ENCODE measurements at regions not wholly inside any gene's neighbourhood (a gene's known extent, or its start where the extent isn't known, plus 50 kb on each side); places are given as distances from the start of the nearest gene placed in this dataset.

DNA sequence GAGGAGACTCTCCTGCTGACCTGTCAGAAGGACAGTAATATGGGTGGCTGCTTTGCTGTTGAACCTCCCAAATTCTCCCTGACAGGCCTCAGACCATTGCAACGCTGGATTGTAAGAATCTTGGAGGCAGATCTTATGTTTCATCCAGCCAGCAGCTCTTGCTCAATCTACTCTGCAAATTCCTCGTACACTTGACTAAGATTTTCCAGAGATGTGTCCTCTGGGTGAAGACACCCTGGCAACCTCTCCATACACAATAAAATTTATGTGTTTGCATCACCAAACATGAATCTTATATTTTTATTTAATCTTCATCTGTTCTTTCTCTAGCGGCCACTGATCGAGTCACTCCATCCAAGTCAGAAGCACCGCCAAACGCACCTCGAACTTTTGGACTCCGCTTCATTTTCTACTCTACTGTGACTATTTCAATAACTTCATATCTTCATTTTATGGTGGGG is 623.1 kb downstream of the ACTR3B start:
- Histone ChIP-seq H3K27ac (peak overlapping the region in 1 of 4 donors; percentile 44), H3K4me3 (no peak overlapping the region), H3K27me3 (no peaks in the 10 kb centered on the region), H3K4me1 (no peaks in the 10 kb centered on the region), H3K9me3 (no peaks in the 10 kb centered on the region), H3K36me3 (no peaks in the 10 kb centered on the region)
- TF ChIP-seq, protein P1, sequence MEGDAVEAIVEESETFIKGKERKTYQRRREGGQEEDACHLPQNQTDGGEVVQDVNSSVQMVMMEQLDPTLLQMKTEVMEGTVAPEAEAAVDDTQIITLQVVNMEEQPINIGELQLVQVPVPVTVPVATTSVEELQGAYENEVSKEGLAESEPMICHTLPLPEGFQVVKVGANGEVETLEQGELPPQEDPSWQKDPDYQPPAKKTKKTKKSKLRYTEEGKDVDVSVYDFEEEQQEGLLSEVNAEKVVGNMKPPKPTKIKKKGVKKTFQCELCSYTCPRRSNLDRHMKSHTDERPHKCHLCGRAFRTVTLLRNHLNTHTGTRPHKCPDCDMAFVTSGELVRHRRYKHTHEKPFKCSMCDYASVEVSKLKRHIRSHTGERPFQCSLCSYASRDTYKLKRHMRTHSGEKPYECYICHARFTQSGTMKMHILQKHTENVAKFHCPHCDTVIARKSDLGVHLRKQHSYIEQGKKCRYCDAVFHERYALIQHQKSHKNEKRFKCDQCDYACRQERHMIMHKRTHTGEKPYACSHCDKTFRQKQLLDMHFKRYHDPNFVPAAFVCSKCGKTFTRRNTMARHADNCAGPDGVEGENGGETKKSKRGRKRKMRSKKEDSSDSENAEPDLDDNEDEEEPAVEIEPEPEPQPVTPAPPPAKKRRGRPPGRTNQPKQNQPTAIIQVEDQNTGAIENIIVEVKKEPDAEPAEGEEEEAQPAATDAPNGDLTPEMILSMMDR (IDR thresholded peaks at IDR 0.05): no peak
- TF ChIP-seq POLR2A (IDR thresholded peaks at IDR 0.05): no peak
- DNase-seq: no peak

DNA sequence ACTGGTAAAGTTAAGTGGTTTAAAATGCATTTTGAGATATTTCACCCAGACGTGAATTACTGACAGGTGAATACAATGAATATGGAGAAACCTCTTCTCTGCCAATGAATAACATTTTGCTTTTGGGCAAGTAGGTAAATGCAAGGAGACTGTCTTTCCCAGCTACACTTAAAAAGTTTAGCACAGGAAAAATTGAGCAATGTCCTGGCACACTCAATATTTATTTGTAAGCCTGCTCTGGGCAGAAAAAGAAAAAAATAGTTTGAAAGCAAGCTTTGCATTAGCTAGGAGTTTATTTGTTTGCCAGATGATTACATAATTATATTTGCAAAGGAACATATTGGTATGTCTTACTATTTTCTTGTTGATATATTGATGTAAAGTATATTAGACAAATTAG is 624.2 kb downstream of the ACTR3B start:
- H3K9me3 ChIP-seq: no peaks in the 10 kb centered on the region
- no peaks in the 10 kb centered on the region for H3K27me3 ChIP-seq
- no peaks in the 10 kb centered on the region for H3K36me3 ChIP-seq
- H3K4me3 ChIP-seq: no peak overlapping the region
- no peaks in the 10 kb centered on the region for H3K4me1 ChIP-seq
- no peak for TF ChIP-seq POLR2A (IDR thresholded peaks at IDR 0.05)
- TF ChIP-seq, protein P1 (IDR thresholded peaks at IDR 0.05): no peak
- no peak for DNase-seq
- H3K27ac ChIP-seq: no peak overlapping the region

DNA sequence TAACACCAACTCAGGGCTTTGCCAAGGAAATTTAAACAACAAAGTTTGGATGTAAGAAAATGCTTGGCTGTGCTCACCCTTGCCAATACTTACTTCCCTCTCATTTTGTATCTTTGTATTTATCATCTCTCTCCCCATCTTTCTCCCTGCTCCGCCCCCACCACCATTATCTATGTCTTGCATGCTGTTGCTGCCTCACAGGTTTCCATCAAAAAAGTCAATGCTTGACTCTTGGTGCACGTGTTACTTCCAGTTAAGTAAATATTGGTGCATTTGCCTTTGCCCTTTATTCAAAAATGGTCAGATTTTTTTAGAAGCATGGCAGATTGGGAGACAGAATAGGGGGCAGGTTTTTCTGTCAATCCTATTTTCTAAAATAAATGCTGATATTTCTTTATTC is 626.0 kb downstream of the ACTR3B start:
- TF ChIP-seq, protein P1 (IDR thresholded peaks at IDR 0.05): no peak
- no peak for TF ChIP-seq POLR2A (IDR thresholded peaks at IDR 0.05)
- no peaks in the 10 kb centered on the region for H3K9me3 ChIP-seq
- H3K36me3 ChIP-seq: no peaks in the 10 kb centered on the region
- H3K27ac ChIP-seq: no peak overlapping the region
- H3K4me3 ChIP-seq: no peak overlapping the region
- no peaks in the 10 kb centered on the region for H3K27me3 ChIP-seq
- no peak for DNase-seq
- H3K4me1 ChIP-seq: no peaks in the 10 kb centered on the region

DNA sequence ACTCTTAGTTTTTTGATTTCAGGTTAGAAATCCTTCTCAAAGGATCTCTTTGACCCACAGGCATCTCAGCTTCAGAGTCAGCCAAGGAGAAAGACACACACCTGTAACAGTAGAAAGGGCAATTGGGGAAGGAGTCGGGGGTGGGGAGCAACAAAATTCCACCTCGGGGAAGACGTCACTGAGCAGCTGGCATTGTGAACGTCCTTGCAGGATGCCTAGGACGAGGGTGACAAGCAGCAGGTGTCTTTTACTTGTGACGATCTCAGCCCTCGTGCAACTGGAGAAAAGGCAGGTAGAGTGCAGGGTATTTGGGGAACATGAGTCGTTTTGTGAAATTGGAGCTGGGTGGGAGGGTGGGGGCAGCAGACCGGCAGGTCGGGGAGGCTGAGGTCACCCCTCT is 627.0 kb downstream of the ACTR3B start:
- H3K4me1 ChIP-seq: no peaks in the 10 kb centered on the region

DNA sequence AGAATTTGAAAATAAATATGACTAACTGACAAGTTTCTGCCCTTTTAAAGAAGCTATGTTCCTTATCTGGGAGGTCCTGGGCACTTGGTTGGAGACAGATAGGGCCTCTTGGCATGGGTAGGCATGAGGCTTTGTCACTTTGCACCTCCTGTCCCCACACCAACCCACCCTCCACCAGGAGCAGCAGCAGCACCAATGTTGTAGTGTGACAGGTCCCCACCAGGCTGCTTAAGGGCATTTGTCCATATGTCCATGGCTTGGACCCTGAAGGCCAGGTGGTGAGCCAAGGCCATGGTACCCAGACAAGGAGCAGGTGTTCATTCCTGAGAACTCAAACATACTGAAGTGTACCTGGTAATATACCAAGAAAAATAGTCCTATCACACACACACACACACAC is 629.1 kb downstream of the ACTR3B start:
- no peaks in the 10 kb centered on the region for H3K9me3 ChIP-seq
- TF ChIP-seq, protein P1 (IDR thresholded peaks at IDR 0.05): no peak
- no peak for TF ChIP-seq POLR2A (IDR thresholded peaks at IDR 0.05)
- DNase-seq: no peak
- H3K27me3 ChIP-seq: no peaks in the 10 kb centered on the region
- peak overlapping the region in 1 of 4 donors; percentile 12 for H3K27ac ChIP-seq
- H3K4me3 ChIP-seq: no peak overlapping the region
- H3K4me1 ChIP-seq: no peaks in the 10 kb centered on the region
- H3K36me3 ChIP-seq: no peaks in the 10 kb centered on the region

More for the DNA sequence above, 627.0 kb downstream of the ACTR3B start:
- Histone ChIP-seq H3K27me3 (no peaks in the 10 kb centered on the region), H3K27ac (no peak overlapping the region), H3K36me3 (no peaks in the 10 kb centered on the region), H3K9me3 (no peaks in the 10 kb centered on the region), H3K4me3 (no peak overlapping the region)
- TF ChIP-seq POLR2A (IDR thresholded peaks at IDR 0.05): no peak
- TF ChIP-seq, protein P1 (IDR thresholded peaks at IDR 0.05): no peak
- no peak for DNase-seq

DNA sequence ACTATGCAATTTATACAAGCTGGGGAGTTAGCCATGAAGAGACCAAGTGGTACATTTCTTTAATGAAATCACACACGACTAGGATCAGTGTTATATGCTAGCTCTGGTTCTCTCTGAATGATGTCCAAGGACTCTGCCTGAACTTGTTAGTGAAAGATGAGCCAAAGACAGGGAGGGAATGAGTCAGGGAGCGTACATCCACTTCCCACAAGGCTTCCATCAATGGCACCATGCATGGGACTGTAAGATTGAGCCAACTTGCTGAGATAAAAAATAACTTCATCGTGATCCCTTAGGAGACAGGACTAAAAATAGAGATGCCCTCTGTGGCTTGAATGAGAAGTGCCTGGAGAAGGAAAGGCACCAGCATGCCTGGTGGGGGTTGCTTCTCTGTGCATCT is 629.7 kb downstream of the ACTR3B start:
- Histone ChIP-seq H3K4me1 (no peaks in the 10 kb centered on the region), H3K27me3 (no peaks in the 10 kb centered on the region), H3K36me3 (no peaks in the 10 kb centered on the region), H3K27ac (no peak overlapping the region), H3K9me3 (no peaks in the 10 kb centered on the region), H3K4me3 (no peak overlapping the region)
- TF ChIP-seq, protein P1 (IDR thresholded peaks at IDR 0.05): no peak
- no peak for TF ChIP-seq POLR2A (IDR thresholded peaks at IDR 0.05)
- no peak for DNase-seq

All from Peyer's patch (tissue), 4 donors.